Osteoblast (primary cell): ENCODE measurements at regions not wholly inside any gene's neighbourhood (a gene's known extent, or its start where the extent isn't known, plus 50 kb on each side); places are given as distances from the start of the nearest gene placed in this dataset.

ENCODE experiments used
- DNase-seq: peaks from one replicate; pipeline ENCODE4 v3.0.0; 2011; ENCODE audit warnings: low spot score, mixed read lengths; ENCODE audit not compliant: insufficient read length; ENCODE audit errors: missing footprints
- H2AFZ ChIP-seq: 2 replicates; pipeline ENCODE4 v1.6.0; 2011; ENCODE audit warnings: mild to moderate bottlenecking, low read length
- H3K27ac ChIP-seq: 2 replicates; pipeline ENCODE4 v1.5.1; 2011; ENCODE audit warnings: mild to moderate bottlenecking, low read depth, low read length, moderate library complexity
- H3K27me3 ChIP-seq: 2 replicates; pipeline ENCODE4 v1.6.0; 2012; ENCODE audit warnings: mild to moderate bottlenecking, control low read depth, inconsistent platforms, low read length, moderate library complexity; ENCODE audit not compliant: insufficient read depth
- H3K36me3 ChIP-seq: 2 replicates; pipeline ENCODE4 v1.5.1; 2011; ENCODE audit warnings: mild to moderate bottlenecking, low read length, control low read depth, moderate library complexity; ENCODE audit not compliant: insufficient read depth
- H3K4me1 ChIP-seq: 2 replicates; pipeline ENCODE4 v1.5.1; 2011; ENCODE audit warnings: mild to moderate bottlenecking, low read length, control low read depth, moderate library complexity; ENCODE audit not compliant: insufficient read depth
- H3K4me2 ChIP-seq: 2 replicates; pipeline ENCODE4 v1.6.0; 2011; ENCODE audit warnings: mild to moderate bottlenecking, low read length; ENCODE audit not compliant: insufficient read depth
- H3K4me3 ChIP-seq: fragments of 200-600 bp; sonication (generic); 3 replicates; pipeline ENCODE4 v1.5.1; 2012; ENCODE audit warnings: mild to moderate bottlenecking, low read length, inconsistent platforms; ENCODE audit not compliant: insufficient read depth
- H3K79me2 ChIP-seq: 2 replicates; pipeline ENCODE4 v1.6.0; 2012; ENCODE audit warnings: mild to moderate bottlenecking, low read length, control low read depth, inconsistent platforms; ENCODE audit not compliant: insufficient read depth
- H3K9me3 ChIP-seq: 2 replicates; pipeline ENCODE4 v1.5.1; 2011; ENCODE audit warnings: low read depth, low read length, control low read depth
- H4K20me1 ChIP-seq: 2 replicates; pipeline ENCODE4 v1.6.0; 2012; ENCODE audit warnings: mild to moderate bottlenecking, low read length, control low read depth; ENCODE audit not compliant: insufficient read depth
- TF ChIP-seq, protein P1 (sequence below): IDR thresholded peaks from 2 replicates; pipeline ENCODE4 v1.5.1; 2011; ENCODE audit warnings: mild to moderate bottlenecking, low read depth, low read length, moderate library complexity; ENCODE audit errors: extremely low read depth

DNA sequence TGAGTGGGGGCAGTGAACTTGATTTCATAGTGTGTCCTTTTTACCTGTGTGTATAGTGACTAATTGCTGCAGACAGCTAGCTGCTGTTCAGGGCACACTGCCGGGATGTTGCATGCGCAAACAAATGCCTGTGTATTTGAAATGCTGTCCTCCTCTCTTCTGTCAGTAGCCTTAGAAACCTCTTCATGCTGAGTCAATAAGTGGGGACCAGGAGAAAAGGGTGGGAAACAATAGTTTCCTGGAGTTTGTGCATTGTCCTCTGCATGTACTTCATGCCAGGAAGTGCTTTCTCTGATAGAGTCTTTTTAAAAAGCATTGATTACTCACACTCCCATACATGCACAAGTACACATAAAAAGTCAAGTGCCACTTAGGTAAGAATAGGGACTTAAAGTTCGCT lies 1183.7 kb upstream of the CELF2 start:
- Histone ChIP-seq H3K4me1 (no peaks in the 10 kb centered on the region), H3K27ac (no peak overlapping the region), H3K4me2 (no peak overlapping the region), H2AFZ (no peak overlapping the region), H3K36me3 (no peaks in the 10 kb centered on the region), H3K79me2 (no peaks in the 10 kb centered on the region), H3K4me3 (no peak overlapping the region), H4K20me1 (no peaks in the 10 kb centered on the region), H3K9me3 (no peaks in the 10 kb centered on the region), H3K27me3 (no peaks in the 10 kb centered on the region)
- TF ChIP-seq, protein P1, sequence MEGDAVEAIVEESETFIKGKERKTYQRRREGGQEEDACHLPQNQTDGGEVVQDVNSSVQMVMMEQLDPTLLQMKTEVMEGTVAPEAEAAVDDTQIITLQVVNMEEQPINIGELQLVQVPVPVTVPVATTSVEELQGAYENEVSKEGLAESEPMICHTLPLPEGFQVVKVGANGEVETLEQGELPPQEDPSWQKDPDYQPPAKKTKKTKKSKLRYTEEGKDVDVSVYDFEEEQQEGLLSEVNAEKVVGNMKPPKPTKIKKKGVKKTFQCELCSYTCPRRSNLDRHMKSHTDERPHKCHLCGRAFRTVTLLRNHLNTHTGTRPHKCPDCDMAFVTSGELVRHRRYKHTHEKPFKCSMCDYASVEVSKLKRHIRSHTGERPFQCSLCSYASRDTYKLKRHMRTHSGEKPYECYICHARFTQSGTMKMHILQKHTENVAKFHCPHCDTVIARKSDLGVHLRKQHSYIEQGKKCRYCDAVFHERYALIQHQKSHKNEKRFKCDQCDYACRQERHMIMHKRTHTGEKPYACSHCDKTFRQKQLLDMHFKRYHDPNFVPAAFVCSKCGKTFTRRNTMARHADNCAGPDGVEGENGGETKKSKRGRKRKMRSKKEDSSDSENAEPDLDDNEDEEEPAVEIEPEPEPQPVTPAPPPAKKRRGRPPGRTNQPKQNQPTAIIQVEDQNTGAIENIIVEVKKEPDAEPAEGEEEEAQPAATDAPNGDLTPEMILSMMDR = no peak
- DNase-seq = no peak

DNA sequence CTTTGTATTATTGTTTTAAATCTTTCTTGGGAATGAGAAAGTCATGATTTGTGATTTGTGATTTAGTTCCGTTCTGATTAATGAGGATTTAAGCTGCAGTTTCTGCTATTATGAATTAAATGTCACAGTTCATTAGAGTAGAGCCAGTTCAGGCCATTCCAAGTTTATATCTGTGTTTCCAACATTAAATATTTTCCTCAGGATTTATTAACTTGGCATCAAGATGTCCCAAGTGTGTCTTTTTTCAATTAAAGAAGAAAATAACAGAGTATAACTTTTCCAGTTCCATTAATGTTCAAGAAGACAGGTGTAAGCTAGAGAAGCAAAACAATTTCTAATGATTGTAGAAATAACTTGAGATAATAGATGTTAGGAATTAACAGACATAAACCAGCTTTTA lies 1183.2 kb upstream of the CELF2 start:
- H3K36me3 ChIP-seq = no peaks in the 10 kb centered on the region
- no peak overlapping the region for H2AFZ ChIP-seq
- no peak overlapping the region for H3K4me3 ChIP-seq
- no peak overlapping the region for H3K4me2 ChIP-seq
- H3K9me3 ChIP-seq = no peaks in the 10 kb centered on the region
- H3K4me1 ChIP-seq = no peaks in the 10 kb centered on the region
- DNase-seq = no peak
- no peak overlapping the region for H3K27ac ChIP-seq
- H3K79me2 ChIP-seq = no peaks in the 10 kb centered on the region
- H3K27me3 ChIP-seq = no peaks in the 10 kb centered on the region
- no peaks in the 10 kb centered on the region for H4K20me1 ChIP-seq
- TF ChIP-seq, protein P1 = no peak

DNA sequence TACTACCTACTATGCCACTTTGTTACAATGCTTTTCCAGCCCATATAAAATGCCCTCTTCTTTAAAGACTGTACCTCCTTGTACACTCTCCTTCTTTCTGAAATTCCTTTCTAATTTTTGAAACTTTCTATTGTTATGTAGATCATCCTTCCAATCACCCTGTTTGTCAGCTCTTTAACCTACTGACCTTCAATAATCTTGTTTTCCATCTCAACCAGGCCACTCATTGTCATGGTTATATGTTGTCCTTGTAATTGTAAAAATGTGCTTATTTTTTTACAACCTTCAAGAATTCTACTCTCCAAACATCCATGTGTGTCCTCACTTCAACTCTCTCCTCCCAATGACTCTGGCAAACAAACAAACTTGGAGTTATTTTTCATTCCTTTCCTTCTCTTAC lies 1172.6 kb upstream of the CELF2 start:
- Histone ChIP-seq H3K9me3 (peaks cover 6% of the 10 kb centered on the region), H2AFZ (no peak overlapping the region), H3K79me2 (no peaks in the 10 kb centered on the region), H3K4me1 (no peaks in the 10 kb centered on the region), H3K4me3 (no peak overlapping the region), H3K27ac (no peak overlapping the region), H4K20me1 (no peaks in the 10 kb centered on the region), H3K36me3 (no peaks in the 10 kb centered on the region), H3K27me3 (no peaks in the 10 kb centered on the region), H3K4me2 (no peak overlapping the region)
- TF ChIP-seq, protein P1 = no peak
- DNase-seq = no peak

DNA sequence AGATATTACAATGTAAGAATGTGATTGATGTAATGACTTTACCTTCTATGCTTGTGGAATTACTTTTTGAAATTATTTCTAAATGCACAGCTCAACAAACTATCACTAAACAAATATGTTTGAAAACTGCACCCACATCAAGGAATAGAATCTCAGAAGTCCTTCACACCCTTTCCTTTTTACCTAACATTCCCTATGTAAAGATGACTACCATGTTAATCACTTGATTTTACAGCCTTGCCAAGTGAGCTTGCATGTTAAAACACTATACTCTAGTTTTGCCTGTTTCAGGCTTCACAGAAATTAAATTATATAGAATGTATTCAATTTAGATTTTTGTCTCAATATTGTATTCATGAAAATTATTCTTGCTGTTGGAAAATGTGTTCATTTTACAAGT lies 1169.4 kb upstream of the CELF2 start:
- Histone ChIP-seq H3K27ac (no peak overlapping the region), H4K20me1 (no peaks in the 10 kb centered on the region)

More for the DNA sequence above, 1169.4 kb upstream of the CELF2 start:
- Histone ChIP-seq H3K79me2 (no peaks in the 10 kb centered on the region), H2AFZ (no peak overlapping the region), H3K9me3 (peaks cover 6% of the 10 kb centered on the region), H3K36me3 (no peaks in the 10 kb centered on the region), H3K27me3 (no peaks in the 10 kb centered on the region), H3K4me3 (no peak overlapping the region), H3K4me2 (no peak overlapping the region), H3K4me1 (no peaks in the 10 kb centered on the region)
- DNase-seq = no peak
- TF ChIP-seq, protein P1 = no peak
